ENCODE measurements at regions not wholly inside any gene's neighbourhood (a gene's known extent, or its start where the extent isn't known, plus 50 kb on each side); places are given as distances from the start of the nearest gene placed in this dataset.

- no peak for ATAC-seq
- TF ChIP-seq SUZ12 (IDR thresholded peaks at IDR 0.05; ENCODE audit: unreplicated experiment) (no peak), MEF2A (IDR thresholded peaks at IDR 0.05; ENCODE audit: insufficient read depth, low read depth, low read length) (no peak), EED (IDR thresholded peaks at IDR 0.05; ENCODE audit: low read depth) (no peak), ZNF592 (IDR thresholded peaks at IDR 0.05) (no peak), NRF1 (conservative IDR thresholded peaks at IDR 0.05; ENCODE audit: low read depth, low read length) (no peak), RELA (IDR thresholded peaks at IDR 0.05; ENCODE audit: borderline replicate concordance, partially characterized antibody) (no peak), RAD21 (IDR thresholded peaks at IDR 0.05; ENCODE audit: insufficient read depth, low read depth, low read length) (no peak), ZNF384 (IDR thresholded peaks at IDR 0.05; ENCODE audit: borderline replicate concordance, low read depth, low read length) (no peak), SIX5 (IDR thresholded peaks at IDR 0.05; ENCODE audit: low read depth, low read length, severe bottlenecking) (no peak), PAX8 (IDR thresholded peaks at IDR 0.05) (no peak), ZBTB4 (CRISPR knock-in tag; IDR thresholded peaks at IDR 0.05) (no peak), ETV6 (conservative IDR thresholded peaks at IDR 0.05 in 1 of 2, IDR thresholded peaks at IDR 0.05 in 1 of 2; ENCODE audit: borderline replicate concordance in 1 of 2, low read depth in 1 of 2) (no peak), SREBF1 (IDR thresholded peaks at IDR 0.05; ENCODE audit: low read length) (no peak), ZSCAN29 (IDR thresholded peaks at IDR 0.05) (no peak), SMC3 (IDR thresholded peaks at IDR 0.05; ENCODE audit: borderline replicate concordance, low read length) (no peak)
Measured at GRCh38 chr13:80605716-80606115, 264.8 kb upstream of the SPRY2 start.

More at GRCh38 chr13:80605716-80606115, 264.8 kb upstream of the SPRY2 start:
- no TSS peak for BruUV-seq (replicated peaks)
- H2AFZ ChIP-seq (ENCODE audit: control insufficient read depth, low read depth, low read length), result no peak overlapping the region
- H3K4me2 ChIP-seq (ENCODE audit: control insufficient read depth, insufficient read depth), result no peak overlapping the region
- DNase-seq (ENCODE audit: low read depth, low spot score) (no peak), FAIRE-seq (no peak)
- intact Hi-C loops (cut with micrococcal nuclease; ENCODE audit: unreplicated experiment) (no loop called here), in situ Hi-C loops (cut with MboI) (no loop called here)
- no peaks in the 10 kb centered on the region for H3K79me2 ChIP-seq (ENCODE audit: control insufficient read depth, insufficient read depth, low read length)
- POLR2A ChIA-PET, result no interaction called here
- no peak overlapping the region for H3K9ac ChIP-seq (ENCODE audit: control insufficient read depth, insufficient read depth, low read length)
- RAD21 ChIA-PET (ENCODE audit: unreplicated experiment), result interaction anchor here (0.8 to 2.3 kb wide), 3 partner anchors 14 to 412 kb away, joined by 4 to 5 read pairs (median 4); no protein-coding TSS in a partner anchor
- no peaks in the 10 kb centered on the region for H4K20me1 ChIP-seq (ENCODE audit: control insufficient read depth, insufficient read depth)
- CTCF ChIA-PET, result interaction anchor here (0.7 to 1.2 kb wide), 4 partner anchors 8 to 413 kb away, joined by 3 read pairs; no protein-coding TSS in a partner anchor
- H3K9me3 ChIP-seq (replicated peaks; ENCODE audit: control insufficient read depth, insufficient read depth, low read length), result no peaks in the 10 kb centered on the region
- H3K4me3 ChIP-seq, result no peak overlapping the region
- no peaks in the 10 kb centered on the region for H3K27me3 ChIP-seq (replicated peaks in 1 of 2; ENCODE audit: control insufficient read depth in 2 of 2, insufficient read depth in 2 of 2, low read length in 1 of 2)
- no peak overlapping the region for H3K27ac ChIP-seq (ENCODE audit: control insufficient read depth, insufficient read depth)
- no peaks in the 10 kb centered on the region for H3K4me1 ChIP-seq (ENCODE audit: control insufficient read depth, insufficient read depth, low read length)
- SMC1A ChIA-PET (ENCODE audit: uncharacterized antibody, unreplicated experiment), result interaction anchor here (1.0 to 2.5 kb wide), 6 partner anchors 16 to 291 kb away, joined by 3 to 7 read pairs (median 5); no protein-coding TSS in a partner anchor
- no peaks in the 10 kb centered on the region for H3K36me3 ChIP-seq (ENCODE audit: control insufficient read depth in 2 of 2, insufficient read depth in 2 of 2, low read length in 1 of 2)

All from GM12878 (cell line).